GM18498 (cell line): ENCODE measurements at regions not wholly inside any gene's neighbourhood (a gene's known extent, or its start where the extent isn't known, plus 50 kb on each side); places are given as distances from the start of the nearest gene placed in this dataset.
A peak's percentile ranks its signal among the peaks of the same experiment; 100 is the strongest.

Experiments used
- ATAC-seq: cut with Tn5 transposase; IDR thresholded peaks from one replicate; pipeline ENCODE4 v1.9.1; 2021; ENCODE audit warnings: mild to moderate bottlenecking, moderate library complexity; ENCODE audit not compliant: unreplicated experiment

- no peak for ATAC-seq
These were observed 113.2 kb upstream of the EEA1 start for GRCh38 chr12:93042283-93042682.

GRCh38 chr12:93042684-93043083 lies 113.6 kb upstream of the EEA1 start:
- no peak for ATAC-seq

GRCh38 chr12:93043192-93043876 lies 114.2 kb upstream of the EEA1 start:
- no peak for ATAC-seq

- no peak for ATAC-seq
These were observed 114.7 kb upstream of the EEA1 start for GRCh38 chr12:93043877-93044209.

- ATAC-seq = no peak
These were observed 118.0 kb upstream of the EEA1 start for GRCh38 chr12:93047118-93047517.

GRCh38 chr12:93048656-93049055 lies 119.6 kb upstream of the EEA1 start:
- ATAC-seq = no peak

- ATAC-seq = no peak
These were observed 121.1 kb upstream of the EEA1 start for GRCh38 chr12:93050026-93050747.

GRCh38 chr12:93050748-93051081 lies 121.6 kb upstream of the EEA1 start:
- no peak for ATAC-seq

- ATAC-seq = no peak
These were observed 124.9 kb upstream of the EEA1 start for GRCh38 chr12:93054021-93054420.

- ATAC-seq = no peak
These were observed 126.1 kb upstream of the EEA1 start for GRCh38 chr12:93055221-93055620.

- no peak for ATAC-seq
These were observed 128.0 kb upstream of the EEA1 start for GRCh38 chr12:93056971-93057535.

- ATAC-seq = no peak
These were observed 129.2 kb upstream of the EEA1 start for GRCh38 chr12:93058280-93058679.

GRCh38 chr12:93059288-93059687 lies 130.2 kb upstream of the EEA1 start:
- ATAC-seq = no peak

- peak; percentile 99 for ATAC-seq
These were observed 131.0 kb upstream of the EEA1 start for GRCh38 chr12:93059925-93060665.

GRCh38 chr12:93060666-93061472 lies 131.8 kb upstream of the EEA1 start:
- ATAC-seq = peak; percentile 35

GRCh38 chr12:93061473-93062419 lies 132.7 kb upstream of the EEA1 start:
- no peak for ATAC-seq

GRCh38 chr12:93065896-93066295 lies 136.8 kb upstream of the EEA1 start:
- no peak for ATAC-seq

- no peak for ATAC-seq
These were observed 143.2 kb upstream of the EEA1 start for GRCh38 chr12:93072340-93072739.

- ATAC-seq = no peak
These were observed 144.2 kb upstream of the EEA1 start for GRCh38 chr12:93073324-93073723.

GRCh38 chr12:93078059-93078458 lies 149.0 kb upstream of the EEA1 start:
- no peak for ATAC-seq
